Inferior parietal cortex (tissue), 1 donor: ENCODE measurements at regions not wholly inside any gene's neighbourhood (a gene's known extent, or its start where the extent isn't known, plus 50 kb on each side); places are given as distances from the start of the nearest gene placed in this dataset.
"Not testable (repeated sequence)": the region's sequence is repeated elsewhere in the genome, so short reads cannot be mapped to it uniquely, and the experiment has no call there.

Source experiments
- DNase-seq: peaks from one replicate; pipeline ENCODE4 v3.0.0-alpha.2; 2016; ENCODE audit errors: extremely low spot score

- no peak for DNase-seq
Observed at GRCh38 chr11:129728581-129728980, 87.1 kb upstream of the TMEM45B start.

- DNase-seq: no peak
Observed at GRCh38 chr11:129729216-129729615, 86.4 kb upstream of the TMEM45B start.

GRCh38 chr11:129729823-129730222 lies 85.8 kb upstream of the TMEM45B start:
- no peak for DNase-seq

GRCh38 chr11:129731316-129731715 lies 84.3 kb upstream of the TMEM45B start:
- DNase-seq: no peak

- DNase-seq: no peak
Observed at GRCh38 chr11:129732941-129733340, 82.7 kb upstream of the TMEM45B start.

- no peak for DNase-seq
Observed at GRCh38 chr11:129733384-129733783, 82.3 kb upstream of the TMEM45B start.

GRCh38 chr11:129733981-129734380 lies 81.7 kb upstream of the TMEM45B start:
- DNase-seq: no peak

- no peak for DNase-seq
Observed at GRCh38 chr11:129734654-129735053, 81.0 kb upstream of the TMEM45B start.

GRCh38 chr11:129737831-129738230 lies 77.8 kb upstream of the TMEM45B start:
- DNase-seq: no peak

GRCh38 chr11:129738242-129738641 lies 77.4 kb upstream of the TMEM45B start:
- no peak for DNase-seq

GRCh38 chr11:129739339-129739738 lies 76.3 kb upstream of the TMEM45B start:
- DNase-seq: no peak

GRCh38 chr11:129740125-129740719 lies 75.4 kb upstream of the TMEM45B start:
- no peak for DNase-seq

GRCh38 chr11:129743112-129743815 lies 72.4 kb upstream of the TMEM45B start:
- no peak for DNase-seq

- DNase-seq: no peak
Observed at GRCh38 chr11:129747071-129747470, 68.6 kb upstream of the TMEM45B start.

- no peak for DNase-seq
Observed at GRCh38 chr11:129749141-129749540, 66.5 kb upstream of the TMEM45B start.

GRCh38 chr11:129750343-129751292 lies 65.0 kb upstream of the TMEM45B start:
- DNase-seq: peak; percentile 82

GRCh38 chr11:129751511-129751910 lies 64.1 kb upstream of the TMEM45B start:
- no peak for DNase-seq

GRCh38 chr11:129763569-129763968 lies 52.1 kb upstream of the TMEM45B start:
- not testable (repeated sequence) for DNase-seq

- DNase-seq: not testable (repeated sequence)
Observed at GRCh38 chr11:129764204-129764603, 51.4 kb upstream of the TMEM45B start.
